ENCODE measurements at regions not wholly inside any gene's neighbourhood (a gene's known extent, or its start where the extent isn't known, plus 50 kb on each side); places are given as distances from the start of the nearest gene placed in this dataset.

GRCh38 chr10:10551596-10552301 lies 465.9 kb upstream of the CELF2 start:
- TF ChIP-seq CTCF (IDR thresholded peaks at IDR 0.05) = no peak
- no peak overlapping the region for H3K4me3 ChIP-seq
- no peak for DNase-seq
- no peaks in the 10 kb centered on the region for H3K36me3 ChIP-seq
- H3K27ac ChIP-seq = no peak overlapping the region
- no peaks in the 10 kb centered on the region for H3K4me1 ChIP-seq
- intact Hi-C loops (cut with DNase I; ENCODE audit: low total_unique reads) = no loop called here
- no peaks in the 10 kb centered on the region for H3K27me3 ChIP-seq
- no peaks in the 10 kb centered on the region for H3K9me3 ChIP-seq

GRCh38 chr10:10552948-10553347 lies 464.7 kb upstream of the CELF2 start:
- Histone ChIP-seq H3K4me3 (no peak overlapping the region), H3K36me3 (no peaks in the 10 kb centered on the region), H3K27ac (no peak overlapping the region), H3K27me3 (no peaks in the 10 kb centered on the region), H3K9me3 (no peaks in the 10 kb centered on the region), H3K4me1 (no peaks in the 10 kb centered on the region)
- no peak for TF ChIP-seq CTCF (IDR thresholded peaks at IDR 0.05)
- no peak for DNase-seq
- intact Hi-C loops (cut with DNase I; ENCODE audit: low total_unique reads) = no loop called here

GRCh38 chr10:10564081-10564794 lies 453.4 kb upstream of the CELF2 start:
- Histone ChIP-seq H3K9me3 (no peaks in the 10 kb centered on the region), H3K36me3 (no peaks in the 10 kb centered on the region), H3K4me3 (no peak overlapping the region), H3K27me3 (no peaks in the 10 kb centered on the region), H3K27ac (no peak overlapping the region), H3K4me1 (no peaks in the 10 kb centered on the region)
- intact Hi-C loops (cut with DNase I; ENCODE audit: low total_unique reads) = no loop called here
- TF ChIP-seq CTCF (IDR thresholded peaks at IDR 0.05) = no peak
- no peak for DNase-seq

GRCh38 chr10:10576937-10577336 lies 440.7 kb upstream of the CELF2 start:
- intact Hi-C loops (cut with DNase I; ENCODE audit: low total_unique reads) = no loop called here
- Histone ChIP-seq H3K27me3 (no peaks in the 10 kb centered on the region), H3K4me1 (no peaks in the 10 kb centered on the region), H3K4me3 (no peak overlapping the region), H3K36me3 (no peaks in the 10 kb centered on the region), H3K27ac (no peak overlapping the region), H3K9me3 (no peaks in the 10 kb centered on the region)
- DNase-seq = no peak
- no peak for TF ChIP-seq CTCF (IDR thresholded peaks at IDR 0.05)

- Histone ChIP-seq H3K27ac (no peak overlapping the region), H3K4me3 (no peak overlapping the region), H3K27me3 (no peaks in the 10 kb centered on the region), H3K36me3 (no peaks in the 10 kb centered on the region), H3K4me1 (no peaks in the 10 kb centered on the region), H3K9me3 (no peaks in the 10 kb centered on the region)
- intact Hi-C loops (cut with DNase I; ENCODE audit: low total_unique reads) = no loop called here
- TF ChIP-seq CTCF (IDR thresholded peaks at IDR 0.05) = no peak
- no peak for DNase-seq
Measured at GRCh38 chr10:10579709-10580108, 438.0 kb upstream of the CELF2 start.

Measured in tibial artery (tissue), 4 donors.